ENCODE measurements at regions not wholly inside any gene's neighbourhood (a gene's known extent, or its start where the extent isn't known, plus 50 kb on each side); places are given as distances from the start of the nearest gene placed in this dataset.
"Not testable (repeated sequence)": the region's sequence is repeated elsewhere in the genome, so short reads cannot be mapped to it uniquely, and the experiment has no call there.

- H3K4me3 ChIP-seq (ENCODE audit: low read length) = no peak overlapping the region
- peak; percentile 89 for DNase-seq (ENCODE audit: low read depth)
Observed at GRCh38 chr16:14015948-14016347, 55.2 kb upstream of the MRTFB start.

DNA sequence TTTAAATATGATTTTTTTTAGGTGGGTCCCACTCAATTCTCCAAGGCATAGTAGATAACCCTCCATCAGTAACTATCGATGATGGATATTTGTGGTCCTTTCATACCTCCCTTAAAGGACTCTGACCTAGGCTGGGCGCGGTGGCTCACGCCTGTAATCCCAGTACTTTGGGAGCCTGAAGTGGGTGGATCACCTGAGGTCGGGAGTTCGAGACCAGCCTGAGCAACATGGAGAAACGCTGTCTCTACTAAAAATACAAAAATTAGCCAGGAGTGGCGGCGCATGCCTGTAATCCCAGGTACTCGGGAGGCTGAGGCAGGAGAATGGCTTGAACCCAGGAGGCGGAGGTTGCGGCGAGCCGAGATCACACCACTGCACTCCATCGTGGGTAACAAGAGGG is 54.8 kb upstream of the MRTFB start:
- DNase-seq (ENCODE audit: low read depth); H3K4me3 ChIP-seq (ENCODE audit: low read length): not testable (repeated sequence)

More at GRCh38 chr16:14015948-14016347, 55.2 kb upstream of the MRTFB start:
- TF ChIP-seq, protein P1, sequence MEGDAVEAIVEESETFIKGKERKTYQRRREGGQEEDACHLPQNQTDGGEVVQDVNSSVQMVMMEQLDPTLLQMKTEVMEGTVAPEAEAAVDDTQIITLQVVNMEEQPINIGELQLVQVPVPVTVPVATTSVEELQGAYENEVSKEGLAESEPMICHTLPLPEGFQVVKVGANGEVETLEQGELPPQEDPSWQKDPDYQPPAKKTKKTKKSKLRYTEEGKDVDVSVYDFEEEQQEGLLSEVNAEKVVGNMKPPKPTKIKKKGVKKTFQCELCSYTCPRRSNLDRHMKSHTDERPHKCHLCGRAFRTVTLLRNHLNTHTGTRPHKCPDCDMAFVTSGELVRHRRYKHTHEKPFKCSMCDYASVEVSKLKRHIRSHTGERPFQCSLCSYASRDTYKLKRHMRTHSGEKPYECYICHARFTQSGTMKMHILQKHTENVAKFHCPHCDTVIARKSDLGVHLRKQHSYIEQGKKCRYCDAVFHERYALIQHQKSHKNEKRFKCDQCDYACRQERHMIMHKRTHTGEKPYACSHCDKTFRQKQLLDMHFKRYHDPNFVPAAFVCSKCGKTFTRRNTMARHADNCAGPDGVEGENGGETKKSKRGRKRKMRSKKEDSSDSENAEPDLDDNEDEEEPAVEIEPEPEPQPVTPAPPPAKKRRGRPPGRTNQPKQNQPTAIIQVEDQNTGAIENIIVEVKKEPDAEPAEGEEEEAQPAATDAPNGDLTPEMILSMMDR (IDR thresholded peaks at IDR 0.05; ENCODE audit: insufficient read depth, low read depth, low read length, missing control alignments) = no peak

DNA sequence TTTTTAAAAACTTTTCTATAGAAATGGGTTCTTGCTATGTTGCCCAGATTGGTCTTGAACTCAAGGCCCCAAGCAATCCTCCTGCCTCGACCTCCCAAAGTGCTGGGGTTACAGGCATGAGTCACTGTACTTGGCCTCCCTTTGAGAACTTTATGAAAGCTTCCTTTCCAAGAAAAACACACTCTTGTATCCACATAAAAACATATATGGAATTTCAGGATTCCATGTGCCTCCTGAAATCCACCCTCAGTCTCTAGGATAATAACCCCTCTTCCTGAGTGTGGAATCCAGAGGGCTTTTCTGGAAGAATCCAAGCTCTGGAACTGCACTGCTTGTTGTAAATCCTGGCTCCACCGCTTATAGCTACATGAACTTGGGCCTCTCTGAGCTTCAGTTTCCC is 53.2 kb upstream of the MRTFB start:
- DNase-seq (ENCODE audit: low read depth) = no peak
- H3K4me3 ChIP-seq (ENCODE audit: low read length) = no peak overlapping the region
- TF ChIP-seq, protein P1 (IDR thresholded peaks at IDR 0.05; ENCODE audit: insufficient read depth, low read depth, low read length, missing control alignments) = no peak

GRCh38 chr16:14018851-14019250 is 52.3 kb upstream of the MRTFB start:
- TF ChIP-seq, protein P1 (IDR thresholded peaks at IDR 0.05; ENCODE audit: insufficient read depth, low read depth, low read length, missing control alignments) = peak; percentile 6
- no peak for DNase-seq (ENCODE audit: low read depth)
- no peak overlapping the region for H3K4me3 ChIP-seq (ENCODE audit: low read length)

DNA sequence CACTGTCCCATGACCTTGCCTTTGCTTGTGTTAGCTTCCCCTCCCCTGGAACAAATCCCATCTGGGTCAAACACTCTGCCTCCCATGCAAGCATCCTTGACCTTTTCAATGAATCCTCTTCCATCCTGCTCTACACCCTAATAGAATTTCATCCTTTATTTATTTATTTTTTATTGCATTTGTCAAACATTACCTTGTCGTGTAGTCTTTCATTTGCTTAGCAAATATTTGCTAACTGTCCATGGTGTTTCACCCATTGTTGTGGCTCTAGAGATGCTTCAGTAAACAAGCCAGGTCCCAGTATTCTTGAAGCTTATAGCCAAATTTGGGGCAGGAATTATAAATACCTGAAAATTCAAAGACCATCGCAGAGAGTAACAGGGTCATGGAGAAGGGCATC is 51.0 kb upstream of the MRTFB start:
- no peak overlapping the region for H3K4me3 ChIP-seq (ENCODE audit: low read length)
- TF ChIP-seq, protein P1 (IDR thresholded peaks at IDR 0.05; ENCODE audit: insufficient read depth, low read depth, low read length, missing control alignments) = no peak
- DNase-seq (ENCODE audit: low read depth) = no peak

Measured in epithelial cell of esophagus (primary cell).